ENCODE measurements at regions not wholly inside any gene's neighbourhood (a gene's known extent, or its start where the extent isn't known, plus 50 kb on each side); places are given as distances from the start of the nearest gene placed in this dataset.

GRCh38 chr18:25873833-25874232 is 216.6 kb downstream of the SS18 start:
- no peak for DNase-seq (ENCODE audit: low read depth)

DNA sequence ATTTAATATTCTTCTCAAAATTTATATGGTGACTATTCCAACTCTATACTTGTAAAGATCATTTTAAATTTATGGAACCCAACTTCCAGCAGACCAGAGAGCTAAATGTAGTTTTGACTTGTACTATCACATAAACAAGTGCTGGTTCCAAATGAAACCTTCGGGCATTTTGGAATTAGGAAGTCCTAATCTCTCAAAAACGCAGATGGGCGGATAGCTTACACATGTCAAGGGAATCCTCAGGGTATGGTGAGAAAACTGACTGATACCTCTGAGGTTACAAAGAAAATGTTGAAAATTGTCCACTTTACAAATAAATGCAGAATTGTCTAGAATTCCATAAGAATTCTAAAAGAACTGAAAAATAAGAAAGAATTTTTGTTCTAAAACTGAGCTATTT is 224.1 kb downstream of the SS18 start:
- no peak for DNase-seq (ENCODE audit: low read depth)

DNA sequence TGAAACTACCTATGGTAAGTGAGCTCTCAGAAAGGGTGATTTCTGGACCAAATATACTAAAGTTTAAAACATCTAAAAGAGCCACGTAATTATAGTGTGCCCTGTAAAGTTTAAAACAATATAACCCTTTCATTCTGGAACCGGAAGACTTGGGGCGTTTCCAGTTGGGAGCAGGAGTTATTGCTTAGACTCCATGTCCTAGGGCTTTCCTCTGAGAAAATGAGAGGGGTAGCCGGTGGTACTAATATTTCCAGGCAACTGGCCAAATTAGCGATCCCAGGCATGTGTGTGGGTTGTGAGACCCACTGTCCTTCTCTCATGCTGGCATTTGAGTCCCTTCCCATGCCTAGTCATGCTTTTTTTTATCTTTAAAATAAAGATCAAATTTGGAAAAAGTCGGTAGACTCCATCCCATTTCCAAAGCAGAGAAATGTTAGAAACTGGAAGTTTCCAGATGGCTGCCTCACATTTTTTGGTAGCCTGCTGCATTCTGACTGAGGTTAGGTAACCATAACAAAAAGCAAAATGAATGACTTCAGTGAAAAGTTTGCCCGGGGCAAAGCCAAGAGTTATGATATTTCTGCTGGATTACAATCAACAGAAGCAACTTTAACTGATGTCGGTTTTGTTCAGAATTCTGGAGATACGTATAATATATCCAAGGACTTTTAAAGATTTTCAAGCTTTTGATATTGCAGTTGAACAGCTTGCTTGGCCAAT is 227.4 kb downstream of the SS18 start:
- DNase-seq (ENCODE audit: low read depth) = no peak

DNA sequence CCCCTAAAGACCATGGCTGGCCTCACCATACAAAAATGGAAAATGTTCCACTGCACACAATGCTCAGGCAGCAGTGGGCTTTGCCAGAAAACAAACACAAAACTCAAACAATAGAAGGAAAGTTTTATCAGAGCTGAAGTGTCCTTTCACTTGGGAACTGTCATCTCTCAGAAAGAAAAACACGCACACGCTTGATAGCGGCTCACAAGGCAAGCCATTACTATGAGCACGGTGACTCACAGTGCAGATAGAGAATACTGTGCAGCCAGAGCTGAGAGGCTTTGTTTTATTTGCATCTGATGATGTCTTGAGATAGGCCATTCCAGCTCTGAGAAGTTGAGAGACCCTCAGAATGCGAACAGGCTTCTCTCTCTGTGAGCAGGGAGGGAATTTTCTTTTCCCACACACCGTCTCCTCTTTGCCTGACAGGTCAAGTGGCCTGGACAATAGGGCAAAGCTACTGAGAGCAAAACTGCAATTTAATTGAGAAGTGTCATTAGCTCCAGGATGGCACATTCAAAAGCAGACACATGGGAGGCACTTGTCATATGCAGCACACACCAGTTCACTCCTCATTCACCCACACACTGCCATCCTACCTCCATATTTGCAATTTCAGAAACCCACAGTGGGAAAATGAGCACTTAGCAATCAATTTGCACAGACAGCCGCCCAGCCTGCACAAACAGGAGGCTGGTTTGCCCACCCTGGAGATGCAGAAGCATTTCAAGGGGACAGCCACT is 236.6 kb downstream of the SS18 start:
- no peak for DNase-seq (ENCODE audit: low read depth)

DNA sequence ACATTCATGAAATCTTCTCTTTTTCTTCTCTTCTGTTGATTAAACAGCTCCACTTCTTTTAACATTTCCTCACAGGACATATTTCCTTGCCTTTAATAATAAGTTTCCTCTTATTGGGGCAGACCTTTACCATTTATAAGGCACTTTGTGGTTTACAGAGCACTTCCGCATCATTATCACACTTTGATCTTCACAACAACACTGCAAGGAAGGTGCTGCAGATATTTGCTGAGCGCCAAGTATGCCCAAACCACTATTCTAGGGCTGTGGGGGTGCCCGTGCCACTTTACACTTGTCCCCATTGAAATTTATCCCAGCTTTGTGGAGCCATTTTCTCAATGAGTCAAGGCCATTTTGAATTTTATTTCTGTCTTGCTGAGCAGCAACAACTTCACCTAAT is 246.6 kb downstream of the SS18 start:
- no peak for DNase-seq (ENCODE audit: low read depth)

GRCh38 chr18:25842665-25843064 is 247.7 kb downstream of the SS18 start:
- DNase-seq (ENCODE audit: low read depth) = no peak

- DNase-seq (ENCODE audit: low read depth) = no peak
Measured at GRCh38 chr18:25834061-25834460, 256.4 kb downstream of the SS18 start.

DNA sequence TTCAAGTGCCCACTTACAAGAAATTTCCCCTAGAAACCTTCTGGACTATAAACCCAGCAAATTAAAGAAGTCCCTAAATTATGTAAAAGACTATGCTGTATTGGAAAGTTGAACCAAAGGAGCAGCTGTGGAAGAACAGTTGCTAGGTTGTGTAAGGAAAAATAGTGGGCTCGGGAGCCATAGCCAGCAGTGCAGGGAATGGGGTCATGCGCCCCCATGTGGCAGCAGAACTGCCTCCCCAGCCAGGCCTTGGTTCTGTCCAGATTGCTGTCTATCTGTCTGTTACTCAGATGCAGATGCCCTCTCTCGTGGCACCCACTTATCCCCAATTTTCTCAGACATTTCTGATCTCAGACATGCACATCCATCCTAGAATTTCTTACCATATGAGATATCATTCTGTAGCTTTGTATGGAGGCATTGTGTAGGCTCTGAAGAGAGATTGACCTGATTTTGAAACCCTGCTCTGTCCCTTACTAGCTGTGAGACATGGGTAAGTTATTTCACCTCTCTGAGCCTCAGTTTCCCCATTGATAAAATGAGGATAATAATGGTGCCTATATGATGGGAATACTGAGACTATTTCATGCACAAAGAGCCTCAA is 258.3 kb downstream of the SS18 start:
- no peak for DNase-seq (ENCODE audit: low read depth)

- no peak for DNase-seq (ENCODE audit: low read depth)
Measured at GRCh38 chr18:25831301-25831701, 259.1 kb downstream of the SS18 start.

DNA sequence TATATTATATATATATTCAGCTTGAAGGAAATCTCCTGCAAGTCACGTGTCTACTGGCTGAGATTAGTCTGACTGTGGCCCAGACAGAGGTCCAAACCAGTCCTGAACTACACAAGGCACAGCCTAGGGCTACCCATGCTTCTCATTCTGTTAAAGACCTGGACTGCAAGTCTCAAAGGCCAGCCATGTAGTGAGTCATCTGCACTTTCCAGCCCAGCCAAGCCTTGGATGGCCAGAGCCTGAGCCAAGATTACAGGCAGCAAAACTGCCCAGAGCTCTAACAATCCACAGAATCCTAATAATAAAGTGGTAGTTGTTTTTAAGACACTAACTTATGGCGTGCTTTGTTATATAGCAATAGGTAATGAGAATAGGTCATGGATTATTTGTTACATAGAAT is 259.6 kb downstream of the SS18 start:
- DNase-seq (ENCODE audit: low read depth) = no peak

DNA sequence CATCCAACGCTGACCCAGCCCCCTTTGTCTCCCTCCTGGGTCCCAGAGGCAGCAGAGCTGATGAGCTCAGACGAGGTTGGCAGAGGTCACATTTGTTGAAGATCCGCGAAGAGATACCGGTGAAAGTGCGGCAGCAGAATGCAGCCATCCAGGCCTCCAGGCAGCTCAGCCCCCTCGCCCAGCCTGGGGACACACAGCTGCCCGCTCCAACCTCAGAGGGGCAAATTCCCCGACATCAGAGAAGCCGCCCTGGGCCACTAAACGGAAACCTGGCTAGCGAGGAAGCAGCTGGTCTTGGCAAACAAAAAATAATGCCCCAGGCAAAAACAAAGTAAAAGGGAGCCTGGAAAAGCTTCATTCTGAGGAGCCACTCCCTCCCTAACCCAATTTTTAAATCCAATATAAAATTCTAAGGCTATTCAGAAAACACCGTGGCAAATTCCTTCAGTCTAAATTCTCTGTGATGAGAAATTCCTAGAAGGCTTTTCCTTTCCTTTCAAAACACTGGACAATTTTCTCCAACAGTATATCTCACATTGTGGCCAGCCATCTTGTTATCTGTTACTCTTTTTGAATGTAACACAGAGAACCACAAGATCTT is 262.4 kb downstream of the SS18 start:
- DNase-seq (ENCODE audit: low read depth) = no peak

- DNase-seq (ENCODE audit: low read depth) = no peak
Measured at GRCh38 chr18:25827228-25827627, 263.2 kb downstream of the SS18 start.

DNA sequence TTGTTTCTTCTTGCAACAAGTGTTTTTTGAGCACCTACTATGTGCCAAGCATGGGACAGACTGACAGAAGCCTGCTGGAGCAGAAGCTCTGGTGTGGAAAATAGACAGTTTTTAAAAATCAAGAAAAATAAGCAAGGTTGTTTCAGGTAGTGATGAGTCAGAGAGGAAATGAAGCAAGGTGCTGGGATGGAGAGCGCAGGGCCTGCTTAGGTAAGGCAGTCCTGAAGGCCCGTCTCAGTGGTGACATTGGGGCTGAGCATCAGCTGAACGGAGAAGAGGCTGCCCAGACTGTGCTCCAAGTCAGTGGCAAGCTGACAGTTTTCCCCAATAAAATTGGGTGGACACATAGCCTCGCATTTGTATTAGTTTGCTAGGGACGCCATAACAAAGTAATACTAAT is 263.6 kb downstream of the SS18 start:
- DNase-seq (ENCODE audit: low read depth) = no peak

GRCh38 chr18:25825979-25826776 is 264.2 kb downstream of the SS18 start:
- no peak for DNase-seq (ENCODE audit: low read depth)

DNA sequence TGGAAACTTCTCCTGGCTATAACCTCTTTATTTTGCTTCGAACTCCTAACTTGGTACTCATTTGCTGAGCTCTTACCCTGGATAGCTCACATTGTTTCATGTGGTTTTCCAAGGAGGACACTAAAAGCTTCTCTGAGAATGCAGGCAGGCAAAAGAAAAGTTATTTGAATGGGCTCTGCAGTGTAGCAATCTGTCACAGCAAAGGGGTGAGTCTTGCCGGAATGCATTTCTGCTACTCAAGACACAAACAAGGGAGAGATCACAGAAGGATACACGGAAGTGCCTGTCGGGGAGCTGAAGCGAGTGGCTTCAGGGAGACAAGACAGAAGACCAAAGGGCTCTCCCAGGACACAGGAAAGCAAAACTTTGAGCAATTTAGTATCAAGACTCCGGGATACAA is 265.4 kb downstream of the SS18 start:
- DNase-seq (ENCODE audit: low read depth) = no peak

GRCh38 chr18:25819746-25820363 is 270.6 kb downstream of the SS18 start:
- DNase-seq (ENCODE audit: low read depth) = no peak

- DNase-seq (ENCODE audit: low read depth) = no peak
Measured at GRCh38 chr18:25818505-25818904, 271.9 kb downstream of the SS18 start.

DNA sequence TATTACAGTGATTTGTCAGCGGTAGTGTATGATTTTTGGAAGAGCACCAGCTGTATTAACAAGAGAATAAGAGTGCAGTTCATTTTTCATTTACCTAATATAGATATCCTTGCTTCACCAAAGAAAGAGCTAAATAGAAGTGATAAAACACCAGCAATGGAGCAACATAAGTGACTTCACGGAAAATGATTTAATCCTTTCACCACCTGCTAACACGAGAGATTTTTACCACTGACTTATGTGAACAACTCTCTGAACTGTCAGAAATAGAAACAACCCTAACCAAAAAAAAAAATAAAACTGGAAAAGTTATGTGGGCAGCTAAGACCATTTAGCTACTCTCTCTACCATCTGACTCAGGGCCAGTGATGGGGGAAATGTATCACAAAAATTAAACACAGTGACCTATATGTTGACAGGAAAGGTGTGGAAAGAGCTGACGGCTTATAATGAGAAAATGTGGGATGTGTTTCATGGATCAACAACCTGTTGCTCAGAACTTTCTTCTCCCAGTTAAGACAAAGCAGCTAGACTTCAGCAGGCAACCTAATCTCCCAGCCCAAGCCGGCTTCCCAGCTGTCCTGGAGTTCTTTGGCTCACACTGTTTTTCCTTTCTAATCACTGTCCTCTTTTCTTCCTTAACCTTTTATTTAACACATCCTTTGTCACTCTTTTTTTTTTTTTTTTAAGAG is 272.7 kb downstream of the SS18 start:
- DNase-seq (ENCODE audit: low read depth) = no peak

DNA sequence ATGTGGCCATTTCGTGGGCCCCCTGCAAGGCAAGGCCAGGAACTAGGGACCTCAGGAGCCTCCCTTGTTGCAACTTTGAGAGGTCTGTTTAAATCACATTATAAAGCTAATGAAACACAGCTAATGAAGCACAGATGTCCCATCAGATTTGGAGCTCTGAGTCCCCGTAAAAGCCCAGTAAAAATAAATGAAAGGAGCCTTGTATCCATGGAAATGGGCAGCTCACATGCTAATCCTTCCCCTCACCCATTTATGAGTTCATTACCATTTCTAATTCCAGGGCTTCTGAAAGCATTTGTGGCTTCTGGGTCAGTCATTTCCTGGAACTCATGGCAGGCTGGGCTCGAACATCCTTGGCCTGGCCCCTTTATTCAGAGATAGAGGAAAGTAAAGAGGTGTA is 274.8 kb downstream of the SS18 start:
- no peak for DNase-seq (ENCODE audit: low read depth)

GRCh38 chr18:25814841-25815458 is 275.5 kb downstream of the SS18 start:
- DNase-seq (ENCODE audit: low read depth) = no peak

DNA sequence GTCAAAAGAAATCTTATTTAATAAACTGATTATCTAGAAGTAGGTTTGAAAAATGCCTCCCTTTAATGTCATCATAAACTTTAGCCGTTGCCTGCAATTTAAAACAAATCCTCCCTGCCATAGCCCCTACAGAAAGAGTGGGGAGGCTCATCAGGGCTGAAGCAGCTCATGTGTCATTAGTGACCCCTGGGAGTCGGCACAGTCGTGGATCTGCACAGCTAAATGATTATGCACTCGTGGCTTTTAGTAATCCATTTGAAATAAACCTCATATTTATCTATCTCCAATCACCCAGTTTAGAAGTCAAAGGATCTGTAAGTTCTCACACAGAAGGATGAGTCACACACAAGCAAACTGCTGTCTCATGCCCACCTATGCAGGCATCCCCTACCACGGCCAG is 277.3 kb downstream of the SS18 start:
- DNase-seq (ENCODE audit: low read depth) = no peak

All from activated T-cell treated with anti-CD3 and anti-CD28 coated beads for 24 hours (primary cell).